GM18502 (cell line): ENCODE measurements at regions not wholly inside any gene's neighbourhood (a gene's known extent, or its start where the extent isn't known, plus 50 kb on each side); places are given as distances from the start of the nearest gene placed in this dataset.
"Not testable (repeated sequence)": the region's sequence is repeated elsewhere in the genome, so short reads cannot be mapped to it uniquely, and the experiment has no call there.

Experiments used
- ATAC-seq: cut with Tn5 transposase; IDR thresholded peaks from one replicate; pipeline ENCODE4 v1.9.1; 2021; ENCODE audit warnings: mild to moderate bottlenecking; ENCODE audit not compliant: unreplicated experiment, poor library complexity

GRCh38 chr1:10908266-10908665 lies 104.2 kb upstream of the TARDBP start:
- no peak for ATAC-seq

DNA sequence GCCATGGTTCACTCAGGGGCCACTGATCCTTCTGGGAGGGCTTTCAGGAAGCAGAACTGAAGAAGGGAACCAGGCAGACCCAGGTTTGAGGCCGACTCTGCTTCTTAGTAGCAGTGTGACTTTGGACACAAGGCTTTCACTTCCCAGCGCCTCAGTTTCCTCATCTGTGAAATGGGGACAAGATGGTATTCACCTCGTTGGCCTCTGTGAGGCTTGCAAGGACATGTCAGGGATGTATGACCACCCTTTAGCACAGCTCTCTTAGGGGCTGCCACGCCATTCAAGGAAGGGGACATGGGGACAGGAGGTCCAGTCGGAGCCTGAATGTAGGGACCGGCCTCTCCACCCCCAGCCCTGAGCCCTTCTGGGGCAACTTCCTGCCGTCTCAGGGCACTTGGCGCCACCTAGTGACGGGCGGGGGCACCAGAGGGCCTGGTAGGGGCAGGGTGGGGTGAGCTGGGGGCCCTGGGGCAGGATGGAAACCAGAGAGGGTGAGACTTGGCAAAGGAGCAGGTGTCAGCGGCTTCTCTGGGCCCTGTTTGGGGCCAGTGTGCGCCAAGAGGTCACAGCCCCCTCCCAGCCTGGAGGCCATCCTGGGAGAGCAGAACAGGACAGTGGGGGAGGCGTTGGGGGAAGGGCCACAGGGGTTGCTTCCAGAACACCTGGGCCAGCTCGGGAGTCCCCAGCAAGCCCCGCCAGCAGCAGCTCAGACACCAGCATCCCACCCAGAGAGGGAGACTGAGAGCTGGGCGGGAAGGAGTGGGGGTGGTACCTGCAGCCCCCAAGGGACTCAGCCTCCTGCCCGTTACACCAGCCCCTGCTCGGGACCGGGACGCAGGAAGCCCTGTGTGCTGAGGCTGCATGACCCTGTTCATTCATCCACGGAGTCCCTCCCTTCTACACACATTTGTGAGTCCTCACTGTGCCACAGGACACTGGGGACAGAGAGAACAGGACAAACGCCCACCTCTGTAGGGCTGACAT lies 102.5 kb upstream of the TARDBP start:
- ATAC-seq: no peak

- ATAC-seq: no peak
These were observed 101.6 kb upstream of the TARDBP start for GRCh38 chr1:10910681-10911489.

DNA sequence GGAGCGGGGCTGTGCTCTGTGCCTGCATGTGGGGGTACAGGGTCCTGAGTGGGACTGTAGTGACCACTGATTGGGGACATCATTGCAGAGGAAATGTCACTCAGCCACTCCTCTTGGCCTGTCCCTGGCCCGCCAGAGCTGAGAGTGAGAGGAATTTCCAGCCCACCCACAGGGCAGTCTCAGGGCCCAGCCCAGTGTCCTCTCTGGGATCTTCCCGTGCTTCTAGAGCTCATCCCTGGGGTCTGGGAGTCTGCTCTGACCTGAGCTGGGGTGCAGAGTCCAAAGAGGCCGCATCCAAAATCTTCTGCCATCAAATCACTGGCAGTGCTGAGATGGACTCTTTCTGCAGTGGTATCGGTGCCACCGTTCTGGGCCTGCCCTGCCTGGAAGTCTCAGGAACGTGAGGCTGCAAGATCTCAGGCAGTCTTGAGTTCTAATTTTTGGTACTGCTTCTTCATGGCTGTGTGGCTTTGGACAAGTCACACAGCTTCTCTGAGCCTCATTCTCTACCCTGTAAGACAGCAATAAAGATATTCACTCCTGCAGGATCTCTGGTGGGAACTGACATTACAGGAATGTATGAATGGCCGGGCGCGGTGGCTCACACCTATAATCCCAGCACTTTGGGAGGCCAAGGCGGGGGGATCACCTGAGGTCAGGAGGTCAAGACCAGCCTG lies 100.8 kb upstream of the TARDBP start:
- ATAC-seq: no peak

- ATAC-seq: no peak
These were observed 100.0 kb upstream of the TARDBP start for GRCh38 chr1:10912441-10912840.

GRCh38 chr1:10914056-10914455 lies 98.4 kb upstream of the TARDBP start:
- ATAC-seq: no peak

- no peak for ATAC-seq
These were observed 96.9 kb upstream of the TARDBP start for GRCh38 chr1:10915594-10915993.

DNA sequence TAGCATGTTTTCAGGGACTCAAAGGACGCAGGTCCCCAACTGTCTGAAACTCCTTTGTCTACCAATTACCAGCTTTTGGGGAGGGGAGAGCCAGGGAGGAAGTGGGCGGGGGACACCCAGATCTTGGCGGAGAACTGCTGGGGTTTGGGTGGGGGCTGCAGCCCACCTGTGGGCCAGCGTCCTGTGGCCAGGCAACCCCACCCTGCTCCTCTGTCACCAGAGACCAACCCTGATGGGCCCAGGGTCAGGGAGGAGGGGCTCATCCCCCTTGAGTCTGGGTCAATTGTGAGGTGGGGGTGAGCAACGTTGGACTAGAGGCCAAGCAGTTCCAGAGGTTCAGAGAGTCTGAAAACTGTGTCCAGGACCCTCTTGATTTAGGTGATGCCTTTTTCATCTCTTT lies 96.1 kb upstream of the TARDBP start:
- ATAC-seq: no peak

DNA sequence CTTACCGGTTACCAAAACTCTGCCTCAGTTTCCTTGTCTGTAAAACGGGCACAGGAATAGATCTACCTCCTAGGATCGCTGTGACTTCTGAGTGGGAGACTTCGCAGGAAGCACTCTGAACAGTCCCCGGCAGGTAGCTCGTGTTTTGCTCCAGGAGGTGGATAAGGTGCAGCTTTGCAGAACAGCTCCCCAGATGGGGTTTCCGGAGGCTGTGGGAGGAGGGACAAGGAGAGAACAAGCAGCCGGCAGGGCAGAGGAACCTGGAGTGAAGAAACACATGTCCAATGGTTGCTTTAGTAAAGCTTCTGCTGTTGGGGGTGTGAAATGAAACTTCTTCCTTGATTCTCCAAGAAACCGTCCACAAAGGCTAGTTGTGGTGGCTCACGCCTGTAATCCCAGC lies 95.5 kb upstream of the TARDBP start:
- no peak for ATAC-seq

DNA sequence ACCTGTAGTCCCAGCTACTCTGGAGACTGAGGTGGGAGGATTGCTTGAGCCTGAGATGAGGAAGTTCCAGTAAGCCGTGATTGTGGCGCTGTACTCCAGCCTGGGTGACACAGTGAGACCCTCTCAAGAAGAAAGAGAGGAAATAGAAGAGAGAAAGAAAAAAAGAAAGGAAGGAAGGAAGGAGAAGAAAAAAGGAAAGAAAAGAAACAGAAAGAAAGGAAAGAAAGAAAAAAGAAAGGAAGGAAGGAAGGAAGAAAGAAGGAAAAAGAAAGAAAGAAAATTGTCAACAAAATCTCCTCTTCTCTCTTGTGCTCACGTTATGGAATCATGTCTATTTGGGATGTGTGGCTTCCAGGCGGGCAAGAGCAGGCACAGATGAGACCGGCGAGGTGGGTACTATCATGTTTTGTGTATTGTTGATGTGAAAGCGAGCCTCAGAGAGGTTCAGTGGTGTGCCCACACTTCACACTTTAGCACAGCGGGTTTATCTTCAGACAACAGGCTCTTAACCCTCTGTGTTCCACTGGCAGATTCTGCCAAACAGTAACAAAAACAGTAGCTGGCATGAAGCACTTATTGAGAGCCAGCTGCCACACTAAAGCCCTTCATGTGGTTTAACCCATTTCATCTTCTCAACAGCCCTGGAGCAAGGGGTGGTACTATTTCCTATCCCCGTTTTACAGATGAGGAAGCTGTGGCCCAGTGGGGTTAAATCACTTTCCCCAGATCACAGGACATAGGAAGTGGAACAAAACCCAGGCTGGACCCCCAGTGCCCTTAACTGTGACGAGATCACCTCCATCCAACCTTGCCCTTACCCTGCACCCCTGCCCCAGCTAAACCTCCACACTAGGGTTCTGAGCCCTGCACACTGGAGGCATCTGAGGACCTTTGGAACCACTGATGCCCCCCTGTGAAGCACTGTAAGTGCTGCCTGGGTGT lies 94.7 kb upstream of the TARDBP start:
- no peak for ATAC-seq

DNA sequence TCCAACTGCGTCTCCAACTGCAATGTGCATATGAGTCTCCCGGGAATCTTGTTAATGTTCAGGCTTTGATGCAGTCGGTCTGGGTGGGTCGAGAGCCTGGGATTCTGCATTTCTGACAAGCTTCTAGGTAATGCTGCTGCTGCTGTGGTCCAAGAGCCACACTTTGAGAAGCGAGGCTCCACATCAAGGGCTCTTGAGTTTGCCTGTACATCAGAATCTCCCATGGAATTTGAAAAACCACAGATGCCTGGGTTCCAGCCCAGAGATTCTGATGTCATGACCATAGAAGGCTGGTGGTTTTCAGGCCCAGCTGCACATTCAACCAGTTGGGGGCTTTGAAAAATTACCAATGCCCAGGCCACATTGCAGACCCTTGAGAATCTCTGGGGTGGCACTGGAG lies 93.9 kb upstream of the TARDBP start:
- ATAC-seq: no peak

DNA sequence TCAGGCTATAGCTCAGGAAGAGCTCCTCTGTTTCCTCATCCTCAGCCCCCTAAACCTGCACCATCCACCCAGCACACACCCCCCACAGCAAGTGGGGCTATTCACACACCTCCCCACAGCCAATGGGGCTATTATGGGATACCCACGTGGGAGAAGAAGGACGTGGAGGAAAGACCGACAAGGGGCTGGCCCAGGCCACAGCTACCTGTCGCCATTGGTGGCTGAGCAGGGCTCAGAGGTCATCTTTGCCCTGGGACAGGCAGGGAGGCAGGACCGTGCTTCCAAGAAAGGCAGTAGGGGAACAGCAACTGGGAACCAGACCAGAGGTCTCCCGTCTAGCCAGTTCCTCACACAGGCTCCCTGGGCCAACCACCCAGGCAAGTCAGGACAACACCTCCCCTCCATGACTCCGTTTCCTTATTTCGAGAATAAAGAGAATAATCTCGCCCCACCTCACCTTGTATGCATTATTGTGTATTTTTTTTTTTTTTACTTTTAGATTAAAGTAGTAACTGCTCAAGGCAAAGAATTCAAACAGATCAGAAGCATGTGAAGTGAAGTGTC lies 92.3 kb upstream of the TARDBP start:
- no peak for ATAC-seq

GRCh38 chr1:10922315-10923060 lies 90.0 kb upstream of the TARDBP start:
- not testable (repeated sequence) for ATAC-seq

GRCh38 chr1:10924030-10924429 lies 88.4 kb upstream of the TARDBP start:
- ATAC-seq: no peak

DNA sequence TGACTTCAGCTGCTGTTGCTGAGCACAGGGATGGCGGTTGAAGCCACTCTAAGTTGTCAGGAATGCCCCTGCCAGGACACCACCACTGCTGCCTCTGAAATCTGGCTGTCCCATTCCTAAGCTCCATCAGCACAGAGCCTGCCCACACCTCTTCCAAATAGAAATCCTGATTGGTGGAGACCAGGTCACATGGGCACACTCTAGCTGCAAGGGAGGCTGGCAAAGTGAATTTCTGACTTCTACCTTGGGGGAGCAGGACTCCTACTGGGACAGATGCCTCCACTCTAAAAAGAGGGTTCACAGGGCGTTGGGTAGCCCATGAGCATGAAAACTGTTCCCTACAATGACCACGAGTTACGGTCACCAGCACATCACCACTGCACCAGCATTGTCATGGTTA lies 83.8 kb upstream of the TARDBP start:
- no peak for ATAC-seq

DNA sequence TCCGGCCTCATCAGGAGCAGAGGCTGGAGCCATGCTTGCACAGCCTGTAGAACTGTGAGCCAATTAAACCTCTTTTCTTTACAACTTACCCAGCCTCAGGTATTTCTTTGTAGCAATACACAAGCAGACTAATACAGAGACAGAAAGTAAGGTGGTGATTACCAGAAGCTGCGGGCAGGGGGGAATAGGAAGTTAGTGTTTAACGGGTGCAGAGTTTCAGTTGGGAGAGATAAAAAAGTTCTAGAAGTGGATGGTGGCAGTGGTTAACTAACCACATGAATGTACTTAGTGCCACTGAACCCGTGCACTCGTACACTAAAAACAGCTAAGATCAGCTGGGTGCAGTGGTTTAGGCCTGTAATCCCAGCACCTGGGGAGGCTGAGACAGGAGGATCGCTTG lies 80.4 kb upstream of the TARDBP start:
- ATAC-seq: no peak

GRCh38 chr1:10934150-10934818 lies 78.2 kb upstream of the TARDBP start:
- ATAC-seq: no peak

DNA sequence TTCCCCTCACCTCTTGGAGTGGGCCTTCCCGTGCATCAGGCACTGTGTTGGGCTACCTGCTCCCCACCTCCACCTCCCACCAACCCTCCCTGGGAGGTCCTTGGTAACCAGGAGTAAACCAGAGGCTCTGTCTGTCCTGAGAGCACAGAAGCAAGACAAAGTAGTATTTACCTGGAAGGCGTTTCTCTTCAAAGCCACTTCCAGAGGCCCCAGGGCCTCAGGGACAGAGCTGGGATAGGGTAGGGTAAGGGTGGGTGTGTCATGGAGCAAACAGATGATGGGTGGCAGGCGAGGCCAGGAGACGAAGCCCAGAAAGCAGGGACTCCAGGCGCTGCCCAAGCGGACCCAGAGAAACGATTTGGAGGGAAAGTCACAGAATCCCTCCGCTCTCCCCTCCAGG lies 77.2 kb upstream of the TARDBP start:
- ATAC-seq: no peak
